WTC11 (cell line): ENCODE measurements at regions not wholly inside any gene's neighbourhood (a gene's known extent, or its start where the extent isn't known, plus 50 kb on each side); places are given as distances from the start of the nearest gene placed in this dataset.

Experiments used
- ATAC-seq: fragments of 200-7000 bp; cut with Tn5 transposase; 2 replicates; pipeline ENCODE4 v1.10.0; 2021; ENCODE audit warnings: mild to moderate bottlenecking, moderate library complexity
- CTCF ChIA-PET: fragments of 300-600 bp; sonication (Branson Sonifier 250); formaldehyde crosslinking; loops from one replicate; lab custom pipeline; 2021; ENCODE audit warnings: antibody characterized with exemption; lab: Charles Lee
- POLR2A ChIA-PET: fragments of 350-600 bp; sonication (Branson Sonifier 250); formaldehyde crosslinking; loops from one replicate; lab custom pipeline; 2021; ENCODE audit warnings: antibody characterized with exemption; lab: Charles Lee
- DNase-seq: peaks from one replicate; pipeline ENCODE4 v3.0.0; 2021; ENCODE audit warnings: low spot score
- H3K27ac Mint-ChIP-seq: 2 replicates; pipeline ENCODE4 v1.8.0; 2021; ENCODE audit warnings: mixed read lengths
- H3K27me3 Mint-ChIP-seq: 2 replicates; pipeline ENCODE4 v1.8.0; 2021; ENCODE audit warnings: low read depth, mild to moderate bottlenecking, moderate library complexity, mixed read lengths
- H3K36me3 Mint-ChIP-seq: 2 replicates; pipeline ENCODE4 v1.8.0; 2021; ENCODE audit warnings: mixed read lengths
- H3K4me1 Mint-ChIP-seq: 2 replicates; pipeline ENCODE4 v1.8.0; 2022; ENCODE audit warnings: mixed read lengths
- H3K4me3 Mint-ChIP-seq: 2 replicates; pipeline ENCODE4 v1.8.0; 2021; ENCODE audit warnings: mild to moderate bottlenecking, moderate library complexity, mixed read lengths
- H3K9me3 Mint-ChIP-seq: 2 replicates; pipeline ENCODE4 v1.8.0; 2021; ENCODE audit warnings: mixed read lengths
- AR ChIP-seq: fragments of 250-450 bp; sonication (Bioruptor Pico); IDR thresholded peaks from 2 replicates; pipeline ENCODE4 v1.9.0; 2021; ENCODE audit warnings: mild to moderate bottlenecking
- CREM ChIP-seq: sonication (generic); formaldehyde crosslinking; IDR thresholded peaks from 2 replicates; pipeline ENCODE4 v1.8.1; 2022; ENCODE audit warnings: mild to moderate bottlenecking, missing genetic modification reagents, moderate library complexity
- CTCF ChIP-seq: fragments of 200-600 bp; IDR thresholded peaks from 2 replicates; pipeline ENCODE4 v1.8.0; 2022; ENCODE audit warnings: antibody characterized with exemption
- E2F1 ChIP-seq: sonication (generic); formaldehyde crosslinking; IDR thresholded peaks from 2 replicates; pipeline ENCODE4 v1.8.0; 2022; ENCODE audit warnings: mild to moderate bottlenecking, missing genetic modification reagents
- ELF4 ChIP-seq: sonication (generic); formaldehyde crosslinking; IDR thresholded peaks from 2 replicates; pipeline ENCODE4 v1.8.1; 2022; ENCODE audit warnings: low read depth, mild to moderate bottlenecking, moderate library complexity, missing genetic modification reagents
- EMX1 ChIP-seq: fragments of 250-450 bp; sonication (Bioruptor Pico); IDR thresholded peaks from 2 replicates; pipeline ENCODE4 v1.8.0; 2021; ENCODE audit warnings: mild to moderate bottlenecking
- GABPB1 ChIP-seq: sonication (generic); formaldehyde crosslinking; IDR thresholded peaks from 2 replicates; pipeline ENCODE4 v1.8.1; 2023; ENCODE audit warnings: mild to moderate bottlenecking, missing genetic modification reagents
- GRHL2 ChIP-seq: fragments of 250-450 bp; sonication (Bioruptor Pico); IDR thresholded peaks from 2 replicates; pipeline ENCODE4 v1.8.0; 2022; ENCODE audit warnings: mild to moderate bottlenecking, moderate library complexity; ENCODE audit not compliant: insufficient replicate concordance, severe bottlenecking
- HMGXB4 ChIP-seq: sonication (generic); formaldehyde crosslinking; IDR thresholded peaks from 2 replicates; pipeline ENCODE4 v1.8.1; 2023; ENCODE audit warnings: mild to moderate bottlenecking, moderate library complexity, missing genetic modification reagents
- JUN ChIP-seq: sonication (generic); formaldehyde crosslinking; IDR thresholded peaks from 2 replicates; pipeline ENCODE4 v1.8.0; 2023; ENCODE audit warnings: mild to moderate bottlenecking, missing genetic modification reagents
- KAT7 ChIP-seq: sonication (generic); formaldehyde crosslinking; IDR thresholded peaks from 2 replicates; pipeline ENCODE4 v1.8.1; 2023; ENCODE audit warnings: missing genetic modification reagents, mild to moderate bottlenecking, borderline replicate concordance
- NFYB ChIP-seq: sonication (generic); formaldehyde crosslinking; conservative IDR thresholded peaks from 2 replicates; pipeline ENCODE4 v1.8.0; 2022; ENCODE audit warnings: low read depth, missing genetic modification reagents
- NR2C2 ChIP-seq: sonication (generic); formaldehyde crosslinking; IDR thresholded peaks from 2 replicates; pipeline ENCODE4 v1.8.0; 2022; ENCODE audit warnings: mild to moderate bottlenecking, missing genetic modification reagents
- OVOL2 ChIP-seq: fragments of 250-450 bp; sonication (Bioruptor Pico); IDR thresholded peaks from 2 replicates; pipeline ENCODE4 v1.9.0; 2021; ENCODE audit warnings: mild to moderate bottlenecking, borderline replicate concordance
- RORB ChIP-seq: fragments of 250-450 bp; sonication (Bioruptor Pico); IDR thresholded peaks from 2 replicates; pipeline ENCODE4 v1.9.0; 2021; ENCODE audit warnings: mild to moderate bottlenecking
- SMAD4 ChIP-seq: sonication (generic); formaldehyde crosslinking; IDR thresholded peaks from 2 replicates; pipeline ENCODE4 v1.8.0; 2022; ENCODE audit warnings: mild to moderate bottlenecking, missing genetic modification reagents
- SP1 ChIP-seq: sonication (generic); formaldehyde crosslinking; conservative IDR thresholded peaks from 2 replicates; pipeline ENCODE4 v1.8.1; 2022; ENCODE audit warnings: missing genetic modification reagents
- USF2 ChIP-seq: sonication (generic); formaldehyde crosslinking; IDR thresholded peaks from 2 replicates; pipeline ENCODE4 v1.8.1; 2023; ENCODE audit warnings: mild to moderate bottlenecking, missing genetic modification reagents, moderate library complexity
- ZBTB43 ChIP-seq: sonication (generic); formaldehyde crosslinking; IDR thresholded peaks from 2 replicates; pipeline ENCODE4 v1.8.1; 2023; ENCODE audit warnings: mild to moderate bottlenecking, missing genetic modification reagents
- ZNF219 ChIP-seq: sonication (generic); formaldehyde crosslinking; IDR thresholded peaks from 2 replicates; pipeline ENCODE4 v1.8.0; 2023; ENCODE audit warnings: missing genetic modification reagents, mild to moderate bottlenecking, borderline replicate concordance
- ZNF425 ChIP-seq: fragments of 250-450 bp; sonication (Bioruptor Pico); conservative IDR thresholded peaks from 2 replicates; pipeline ENCODE4 v1.9.0; 2021; ENCODE audit warnings: mild to moderate bottlenecking

GRCh38 chr6:100209323-100210136, 215.5 kb upstream of the MCHR2 start:
- no peak for TF ChIP-seq RORB
- no peak for TF ChIP-seq KAT7 (CRISPR knock-in tag)
- TF ChIP-seq JUN (CRISPR knock-in tag) = no peak
- TF ChIP-seq HMGXB4 (CRISPR knock-in tag) = no peak
- TF ChIP-seq, all 79 proteins: peak for 0
- no peak overlapping the region for H3K27ac Mint-ChIP-seq
- H3K27me3 Mint-ChIP-seq = no peaks in the 10 kb centered on the region
- POLR2A ChIA-PET = no interaction called here
- peaks cover 9% of the 10 kb centered on the region for H3K4me1 Mint-ChIP-seq
- CTCF ChIA-PET = interaction anchor here (1.1 kb wide), 1 partner anchor 251 kb away, joined by 3 read pairs; no protein-coding TSS in a partner anchor
- no peak for DNase-seq
- ATAC-seq = no peak
- no peaks in the 10 kb centered on the region for H3K36me3 Mint-ChIP-seq
- peaks cover 2% of the 10 kb centered on the region for H3K9me3 Mint-ChIP-seq
- H3K4me3 Mint-ChIP-seq = no peak overlapping the region

GRCh38 chr6:100203400-100203799, 209.4 kb upstream of the MCHR2 start:
- Mint-ChIP-seq H3K27me3 (no peaks in the 10 kb centered on the region), H3K27ac (no peak overlapping the region), H3K4me1 (no peaks in the 10 kb centered on the region), H3K9me3 (peaks cover 20% of the 10 kb centered on the region), H3K36me3 (peaks cover 7% of the 10 kb centered on the region), H3K4me3 (no peak overlapping the region)
- CTCF ChIA-PET = no interaction called here
- no peak for TF ChIP-seq NFYB (CRISPR knock-in tag)
- no peak for TF ChIP-seq EMX1
- no peak for TF ChIP-seq ZNF219 (CRISPR knock-in tag)
- no peak for TF ChIP-seq GABPB1 (CRISPR knock-in tag)
- TF ChIP-seq SP1 (CRISPR knock-in tag) = no peak
- TF ChIP-seq ELF4 = no peak
- no peak for TF ChIP-seq NR2C2
- TF ChIP-seq AR (CRISPR knock-in tag) = no peak
- no peak for TF ChIP-seq E2F1
- no peak for TF ChIP-seq ZBTB43 (CRISPR knock-in tag)
- TF ChIP-seq USF2 (CRISPR knock-in tag) = no peak
- TF ChIP-seq CREM = no peak
- TF ChIP-seq SMAD4 (CRISPR knock-in tag) = no peak
- no peak for TF ChIP-seq ZNF425 (CRISPR knock-in tag)
- no peak for TF ChIP-seq OVOL2 (CRISPR knock-in tag)
- no peak for TF ChIP-seq GRHL2
- no peak for TF ChIP-seq CTCF
- DNase-seq = no peak
- POLR2A ChIA-PET = no interaction called here
- ATAC-seq = no peak
